Upper lobe of left lung (tissue), 4 donors: ENCODE measurements at regions not wholly inside any gene's neighbourhood (a gene's known extent, or its start where the extent isn't known, plus 50 kb on each side); places are given as distances from the start of the nearest gene placed in this dataset.

ENCODE experiments used
- CTCF ChIP-seq, 6 experiments: fragments of 450-650 bp in 4 of 6; fragments of 200-600 bp in 2 of 6; sonication (generic) in 2 of 6; IDR thresholded peaks; one replicate each; pipeline ENCODE4 v1.5.1; 2016 to 2019; ENCODE audit warnings: antibody characterized with exemption in 6 of 6
- POLR2A ChIP-seq, 4 donors: fragments of 450-650 bp; IDR thresholded peaks; one replicate each; pipeline ENCODE4 v1.5.1; 2016 to 2017; ENCODE audit warnings: antibody characterized with exemption in 4 of 4, mild to moderate bottlenecking in 2 of 4
- POLR2AphosphoS5 ChIP-seq, 2 donors: sonication (generic); formaldehyde crosslinking; IDR thresholded peaks; one replicate each; pipeline ENCODE4 v1.5.1; 2017; ENCODE audit warnings: antibody characterized with exemption in 2 of 2

- no peak for TF ChIP-seq CTCF (IDR thresholded peaks at IDR 0.05)
- TF ChIP-seq POLR2A (IDR thresholded peaks at IDR 0.05) = no peak
- TF ChIP-seq POLR2AphosphoS5 (IDR thresholded peaks at IDR 0.05) = no peak
Observed at GRCh38 chr4:186451982-186452381, 103.4 kb downstream of the MTNR1A start.
